H9 (cell line): ENCODE measurements at regions not wholly inside any gene's neighbourhood (a gene's known extent, or its start where the extent isn't known, plus 50 kb on each side); places are given as distances from the start of the nearest gene placed in this dataset.

Experiments used
- DNase-seq: peaks from one replicate; pipeline ENCODE4 v3.0.0-alpha.2; 2017
- H2AFZ ChIP-seq: one replicate; pipeline ENCODE4 v1.6.1; 2013; ENCODE audit warnings: mild to moderate bottlenecking, low read length, control low read depth, moderate library complexity
- H2AK5ac ChIP-seq: 2 replicates; pipeline ENCODE4 v1.6.1; 2013; ENCODE audit warnings: low read length, control low read depth, mixed read lengths; ENCODE audit not compliant: insufficient read length
- H2BK120ac ChIP-seq: one replicate; pipeline ENCODE4 v1.6.1; 2013; ENCODE audit warnings: low read depth, mild to moderate bottlenecking, low read length, control low read depth, inconsistent platforms; ENCODE audit not compliant: poor library complexity, severe bottlenecking
- H2BK12ac ChIP-seq: 2 replicates; pipeline ENCODE4 v1.6.1; 2013; ENCODE audit warnings: low read length, control low read depth, mixed read lengths, low read depth; ENCODE audit not compliant: insufficient read length
- H2BK15ac ChIP-seq: 2 replicates; pipeline ENCODE4 v1.6.1; 2013; ENCODE audit warnings: low read depth, low read length, control low read depth
- H2BK20ac ChIP-seq: one replicate; pipeline ENCODE4 v1.6.1; 2013; ENCODE audit warnings: low read depth, mild to moderate bottlenecking, low read length, control low read depth, inconsistent platforms; ENCODE audit not compliant: poor library complexity, severe bottlenecking
- H2BK5ac ChIP-seq: 2 replicates; pipeline ENCODE4 v1.6.1; 2013; ENCODE audit warnings: low read length, control low read depth, mixed read lengths; ENCODE audit not compliant: insufficient read length
- H3K14ac ChIP-seq: 2 replicates; pipeline ENCODE4 v1.6.1; 2013; ENCODE audit warnings: low read length, control low read depth; ENCODE audit not compliant: insufficient read depth
- H3K18ac ChIP-seq: 2 replicates; pipeline ENCODE4 v1.6.1; 2013; ENCODE audit warnings: low read depth, mild to moderate bottlenecking, mixed read lengths, low read length, control low read depth; ENCODE audit not compliant: insufficient read length
- H3K23ac ChIP-seq: 2 replicates; pipeline ENCODE4 v1.6.1; 2013; ENCODE audit warnings: low read length, control low read depth, mixed read lengths, low read depth; ENCODE audit not compliant: insufficient read length
- H3K23me2 ChIP-seq: 2 replicates; pipeline ENCODE4 v1.6.1; 2013; ENCODE audit warnings: low read depth, mild to moderate bottlenecking, mixed read lengths, low read length, control low read depth; ENCODE audit not compliant: insufficient read length, poor library complexity, severe bottlenecking
- H3K27ac ChIP-seq: 2 replicates; pipeline ENCODE4 v1.5.1; 2013; ENCODE audit warnings: low read length, control low read depth, mixed read lengths, low read depth; ENCODE audit not compliant: insufficient read length
- H3K27me3 ChIP-seq: 2 replicates; pipeline ENCODE4 v1.6.1; 2013; ENCODE audit warnings: low read length, control low read depth, inconsistent platforms; ENCODE audit not compliant: insufficient read depth
- H3K4ac ChIP-seq: 2 replicates; pipeline ENCODE4 v1.6.1; 2013; ENCODE audit warnings: low read depth, mild to moderate bottlenecking, control low read depth, inconsistent platforms, low read length, moderate library complexity
- H3K4me1 ChIP-seq: 2 replicates; pipeline ENCODE4 v1.6.1; 2013; ENCODE audit warnings: low read length, control low read depth, inconsistent platforms; ENCODE audit not compliant: insufficient read depth
- H3K4me2 ChIP-seq: 2 replicates; pipeline ENCODE4 v1.6.1; 2013; ENCODE audit warnings: low read length, control low read depth, mixed read lengths; ENCODE audit not compliant: insufficient read length, insufficient read depth
- H3K56ac ChIP-seq: 2 replicates; pipeline ENCODE4 v1.6.1; 2013; ENCODE audit warnings: low read depth, mild to moderate bottlenecking, mixed read lengths, low read length, control low read depth; ENCODE audit not compliant: insufficient read length
- H3K79me1 ChIP-seq: 2 replicates; pipeline ENCODE4 v1.6.1; 2013; ENCODE audit warnings: low read depth, mild to moderate bottlenecking, moderate library complexity, low read length, control low read depth, inconsistent platforms; ENCODE audit not compliant: insufficient read depth, poor library complexity, severe bottlenecking
- H3K79me2 ChIP-seq: 2 replicates; pipeline ENCODE4 v1.6.1; 2013; ENCODE audit warnings: low read length, control low read depth, inconsistent platforms; ENCODE audit not compliant: insufficient read depth
- H3K9ac ChIP-seq: 2 replicates; pipeline ENCODE4 v1.6.1; 2013; ENCODE audit warnings: low read length, control low read depth, mixed read lengths; ENCODE audit not compliant: insufficient read length; ENCODE audit errors: extremely low read depth
- H3K9me3 ChIP-seq: one replicate; pipeline ENCODE4 v1.6.1; 2013; ENCODE audit warnings: low read depth, low read length, inconsistent platforms; ENCODE audit not compliant: control insufficient read depth
- H3T11ph ChIP-seq: one replicate; pipeline ENCODE4 v1.6.1; 2013; ENCODE audit warnings: mild to moderate bottlenecking, low read length, control low read depth, inconsistent platforms
- H4K20me1 ChIP-seq: one replicate; pipeline ENCODE4 v1.6.1; 2013; ENCODE audit not compliant: control insufficient read depth, insufficient read length, insufficient read depth
- H4K5ac ChIP-seq: 2 replicates; pipeline ENCODE4 v1.6.1; 2013; ENCODE audit warnings: low read depth, mild to moderate bottlenecking, mixed read lengths, low read length, control low read depth; ENCODE audit not compliant: insufficient read length
- H4K8ac ChIP-seq: replicated peaks from 2 replicates; pipeline ENCODE4 v1.6.1; 2013; ENCODE audit warnings: low read length, control low read depth, mixed read lengths, low read depth; ENCODE audit not compliant: insufficient read length
- H4K91ac ChIP-seq: 2 replicates; pipeline ENCODE4 v1.6.1; 2013; ENCODE audit warnings: low read depth, mild to moderate bottlenecking, moderate library complexity, mixed read lengths, low read length, control low read depth; ENCODE audit not compliant: insufficient read length
- H3K27ac Mint-ChIP-seq, 3 experiments: 2 replicates in 2 of 3; 3 replicates in 1 of 3; pipeline ENCODE4 v1.8.0; 2020 to 2021; ENCODE audit warnings: mixed read lengths in 3 of 3, mild to moderate bottlenecking in 1 of 3, moderate library complexity in 1 of 3
- H3K27me3 Mint-ChIP-seq: 2 replicates; pipeline ENCODE4 v1.8.0; 2021; ENCODE audit warnings: low read depth, mild to moderate bottlenecking, moderate library complexity, mixed read lengths
- H3K36me3 Mint-ChIP-seq, 3 experiments: 2 replicates in 2 of 3; 3 replicates in 1 of 3; pipeline ENCODE4 v1.8.0; 2020 to 2021; ENCODE audit warnings: low read depth in 3 of 3, mixed read lengths in 3 of 3; ENCODE audit not compliant: insufficient read depth in 1 of 3
- H3K4me1 Mint-ChIP-seq, 2 experiments: 2 replicates each; pipeline ENCODE4 v1.8.0; 2020; ENCODE audit warnings: mixed read lengths in 2 of 2
- H3K4me3 Mint-ChIP-seq, 2 experiments: 2 replicates in 1 of 2; 3 replicates in 1 of 2; pipeline ENCODE4 v1.8.0; 2020 to 2021; ENCODE audit warnings: mild to moderate bottlenecking in 2 of 2, mixed read lengths in 2 of 2, moderate library complexity in 1 of 2
- H3K9me3 Mint-ChIP-seq, 2 experiments: 2 replicates in 1 of 2; 3 replicates in 1 of 2; pipeline ENCODE4 v1.8.0; 2020; ENCODE audit warnings: mild to moderate bottlenecking in 2 of 2, mixed read lengths in 2 of 2, moderate library complexity in 1 of 2
- WGBS: extraction: QIAGEN DNeasy Blood & Tissue Kit; methylation state at CpG from one replicate; pipeline ENCODE4 v1.1.7; 2013; ENCODE audit warnings: missing lambda C conversion rate, low lambda C conversion rate, mixed read lengths; ENCODE audit not compliant: insufficient read length; ENCODE audit errors: extremely low coverage; 5-methylcytosine and 5-hydroxymethylcytosine counted together
- TF ChIP-seq, protein P1 (sequence below): fragments of 200-600 bp; sonication (generic); conservative IDR thresholded peaks from 3 replicates; pipeline ENCODE4 v1.8.0; 2021; ENCODE audit warnings: antibody characterized with exemption, mild to moderate bottlenecking

DNA sequence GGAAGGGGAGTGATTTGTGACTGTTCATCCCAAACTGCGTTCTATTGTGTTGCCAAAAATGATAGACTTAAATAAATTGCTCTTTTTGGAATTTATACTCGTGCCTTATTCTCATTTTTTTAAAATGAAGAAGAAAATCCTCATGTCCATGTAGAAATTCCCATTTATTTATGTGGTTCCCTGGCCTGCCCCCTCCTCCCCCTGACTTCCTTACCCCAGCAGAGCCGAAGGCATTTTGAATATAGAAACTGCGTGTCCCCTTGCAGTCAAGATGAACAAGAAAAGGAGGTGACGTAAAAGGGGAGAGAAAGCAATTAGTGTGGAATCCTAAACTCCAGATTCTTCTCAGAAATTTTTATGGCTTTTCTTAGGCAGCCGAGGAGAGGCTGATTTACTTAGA is 126.1 kb downstream of the FAM204A start:
- H3K27ac Mint-ChIP-seq: no peak overlapping the region
- H3K18ac ChIP-seq: no peak overlapping the region
- H2AFZ ChIP-seq: no peak overlapping the region
- no peaks in the 10 kb centered on the region for H4K20me1 ChIP-seq
- no peak overlapping the region for H3K4ac ChIP-seq
- no peak overlapping the region for H2BK20ac ChIP-seq
- no peak overlapping the region for H2AK5ac ChIP-seq
- no peaks in the 10 kb centered on the region for H3K27me3 ChIP-seq
- H3K23ac ChIP-seq: no peak overlapping the region
- no peak overlapping the region for H4K5ac ChIP-seq
- no peak overlapping the region for H2BK12ac ChIP-seq
- no peak overlapping the region for H3K27ac ChIP-seq
- no peak overlapping the region for H3K4me2 ChIP-seq
- H3K4me1 Mint-ChIP-seq: no peaks in the 10 kb centered on the region
- no peak overlapping the region for H3K9ac ChIP-seq
- no peak overlapping the region for H3K56ac ChIP-seq
- H2BK5ac ChIP-seq: no peak overlapping the region
- no peaks in the 10 kb centered on the region for H3K79me2 ChIP-seq
- no peaks in the 10 kb centered on the region; a peak in 1 of 7 replicates for H3K36me3 Mint-ChIP-seq
- no peak overlapping the region for H3T11ph ChIP-seq
- no CpG with 5 or more reads among the region's 6 CpGs for WGBS
- no peaks in the 10 kb centered on the region for H3K23me2 ChIP-seq
- H3K4me1 ChIP-seq: no peaks in the 10 kb centered on the region
- no peak overlapping the region for H2BK120ac ChIP-seq
- no peaks in the 10 kb centered on the region for H3K9me3 ChIP-seq
- H2BK15ac ChIP-seq: no peak overlapping the region
- no peak for DNase-seq
- H3K27me3 Mint-ChIP-seq: no peaks in the 10 kb centered on the region
- no peak overlapping the region for H4K91ac ChIP-seq
- H3K79me1 ChIP-seq: no peaks in the 10 kb centered on the region
- no peak overlapping the region for H3K4me3 Mint-ChIP-seq
- no peak overlapping the region for H3K14ac ChIP-seq
- TF ChIP-seq, protein P1, sequence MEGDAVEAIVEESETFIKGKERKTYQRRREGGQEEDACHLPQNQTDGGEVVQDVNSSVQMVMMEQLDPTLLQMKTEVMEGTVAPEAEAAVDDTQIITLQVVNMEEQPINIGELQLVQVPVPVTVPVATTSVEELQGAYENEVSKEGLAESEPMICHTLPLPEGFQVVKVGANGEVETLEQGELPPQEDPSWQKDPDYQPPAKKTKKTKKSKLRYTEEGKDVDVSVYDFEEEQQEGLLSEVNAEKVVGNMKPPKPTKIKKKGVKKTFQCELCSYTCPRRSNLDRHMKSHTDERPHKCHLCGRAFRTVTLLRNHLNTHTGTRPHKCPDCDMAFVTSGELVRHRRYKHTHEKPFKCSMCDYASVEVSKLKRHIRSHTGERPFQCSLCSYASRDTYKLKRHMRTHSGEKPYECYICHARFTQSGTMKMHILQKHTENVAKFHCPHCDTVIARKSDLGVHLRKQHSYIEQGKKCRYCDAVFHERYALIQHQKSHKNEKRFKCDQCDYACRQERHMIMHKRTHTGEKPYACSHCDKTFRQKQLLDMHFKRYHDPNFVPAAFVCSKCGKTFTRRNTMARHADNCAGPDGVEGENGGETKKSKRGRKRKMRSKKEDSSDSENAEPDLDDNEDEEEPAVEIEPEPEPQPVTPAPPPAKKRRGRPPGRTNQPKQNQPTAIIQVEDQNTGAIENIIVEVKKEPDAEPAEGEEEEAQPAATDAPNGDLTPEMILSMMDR: no peak
- no peaks in the 10 kb centered on the region for H3K9me3 Mint-ChIP-seq
- H4K8ac ChIP-seq: no peak overlapping the region
